HepG2 (cell line): ENCODE measurements at regions not wholly inside any gene's neighbourhood (a gene's known extent, or its start where the extent isn't known, plus 50 kb on each side); places are given as distances from the start of the nearest gene placed in this dataset.

Experiments
- ATAC-seq: fragments of 200-7000 bp; cut with Tn5 transposase; 3 replicates; pipeline ENCODE4 v1.9.1; 2020; ENCODE audit warnings: mild to moderate bottlenecking, moderate library complexity
- BruUV-seq: library from RNA; stranded (reverse); fragments of 400-500 nt; replicated peaks from 2 replicates; lab custom pipeline; 2021; lab: Mats Ljungman, UMichigan
- CTCF ChIA-PET: fragments of 300-600 bp; formaldehyde crosslinking; extraction: SDS; loops from one replicate; lab custom pipeline; 2021; ENCODE audit warnings: low total read pairs, inconsistent platforms, low intra/inter-chr PET ratio; lab: Yijun Ruan, JAX
- POLR2A ChIA-PET: fragments of 350-600 bp; sonication (Branson Sonifier 250); formaldehyde crosslinking; loops from one replicate; lab custom pipeline; 2020; ENCODE audit warnings: antibody characterized with exemption, inconsistent platforms; lab: Yijun Ruan, JAX
- DNase-seq: peaks from one replicate; pipeline ENCODE4 v3.0.0-alpha.2; 2015; ENCODE audit warnings: low spot score
- FAIRE-seq: peaks from 3 replicates; lab custom pipeline; 2011; peaks lifted over from hg19 to GRCh38; lab: Jason Lieb, UNC
- H2AFZ ChIP-seq: one replicate; pipeline ENCODE4 v1.6.1; 2011; ENCODE audit warnings: low read length, inconsistent platforms
- H3K27ac ChIP-seq: fragments of 300-600 bp; 3 replicates; pipeline ENCODE4 v1.8.0; 2011; ENCODE audit warnings: mixed run types, mild to moderate bottlenecking, mixed read lengths, low read length, inconsistent platforms; ENCODE audit not compliant: insufficient read depth; ENCODE audit errors: extremely low read length
- H3K27me3 ChIP-seq, 2 experiments: fragments of 200-600 bp in 1 of 2; 2 replicates in 1 of 2; 3 replicates in 1 of 2; pipeline versions ENCODE4 v1.6.0 to v1.8.0; 2011; ENCODE audit warnings: low read length in 2 of 2, mild to moderate bottlenecking in 2 of 2, moderate library complexity in 2 of 2, inconsistent platforms in 1 of 2; ENCODE audit not compliant: insufficient read depth in 2 of 2, control insufficient read depth in 1 of 2
- H3K36me3 ChIP-seq, 2 experiments: fragments of 200-600 bp in 1 of 2; replicated peaks in 1 of 2; 2 replicates in 1 of 2; 3 replicates in 1 of 2; pipeline versions ENCODE4 v1.5.1 to v1.8.0; 2011; ENCODE audit warnings: low read length in 2 of 2, inconsistent platforms in 1 of 2; ENCODE audit not compliant: insufficient read depth in 2 of 2, control insufficient read depth in 1 of 2
- H3K4me1 ChIP-seq: 2 replicates; pipeline ENCODE4 v1.5.1; 2012; ENCODE audit warnings: low read length, inconsistent platforms; ENCODE audit not compliant: insufficient read depth
- H3K4me2 ChIP-seq: 2 replicates; pipeline ENCODE4 v1.6.0; 2011; ENCODE audit warnings: low read depth, low read length, inconsistent platforms
- H3K4me3 ChIP-seq, 3 experiments: fragments of 200-600 bp in 1 of 3; sonication (generic), shearing (Covaris generic) in 1 of 3; replicated peaks in 1 of 3; 2 replicates each; pipeline ENCODE4 v1.5.1; 2011 to 2016; ENCODE audit warnings: low read length in 3 of 3, inconsistent platforms in 2 of 3, low read depth in 2 of 3, mild to moderate bottlenecking in 2 of 3, control low read depth in 1 of 3, mixed read lengths in 1 of 3; ENCODE audit not compliant: insufficient read depth in 1 of 3
- H3K79me2 ChIP-seq: one replicate; pipeline ENCODE4 v1.6.1; 2011; ENCODE audit warnings: low read length, inconsistent platforms; ENCODE audit not compliant: insufficient read depth
- H3K9ac ChIP-seq: 2 replicates; pipeline ENCODE4 v1.6.0; 2011; ENCODE audit warnings: mild to moderate bottlenecking, low read depth, low read length, inconsistent platforms; ENCODE audit not compliant: insufficient read depth
- H3K9me3 ChIP-seq: 2 replicates; pipeline ENCODE4 v1.5.1; 2012; ENCODE audit warnings: mild to moderate bottlenecking, low read length
- H4K20me1 ChIP-seq: 2 replicates; pipeline ENCODE4 v1.6.0; 2011; ENCODE audit warnings: inconsistent platforms, mild to moderate bottlenecking, low read length, moderate library complexity; ENCODE audit not compliant: insufficient read depth
- HINFP ChIP-seq: sonication (generic); formaldehyde crosslinking; IDR thresholded peaks from 2 replicates; pipeline ENCODE4 v1.4.0; 2020; ENCODE audit warnings: low read depth, mild to moderate bottlenecking, missing genetic modification reagents
- KDM1A ChIP-seq: IDR thresholded peaks from 2 replicates; pipeline ENCODE4 v1.6.1; 2016; ENCODE audit warnings: missing compliant biosample characterization
- MED1 ChIP-seq: sonication (generic); formaldehyde crosslinking; IDR thresholded peaks from 2 replicates; pipeline ENCODE4 v1.4.0; 2020; ENCODE audit warnings: missing genetic modification reagents
- MEF2D ChIP-seq: sonication (generic); formaldehyde crosslinking; IDR thresholded peaks from 2 replicates; pipeline ENCODE4 v1.5.1; 2020; ENCODE audit warnings: mild to moderate bottlenecking, missing genetic modification reagents
- SMAD9 ChIP-seq: sonication (generic); formaldehyde crosslinking; IDR thresholded peaks from 2 replicates; pipeline ENCODE4 v1.5.1; 2020; ENCODE audit warnings: mild to moderate bottlenecking, missing genetic modification reagents
- TOPORS ChIP-seq: sonication (generic); formaldehyde crosslinking; IDR thresholded peaks from 2 replicates; pipeline ENCODE4 v1.8.0; 2023; ENCODE audit warnings: mild to moderate bottlenecking, missing genetic modification reagents
- ZFY ChIP-seq: sonication (generic); formaldehyde crosslinking; IDR thresholded peaks from 2 replicates; pipeline ENCODE4 v1.4.0; 2020; ENCODE audit warnings: missing genetic modification reagents
- ZHX2 ChIP-seq, 2 experiments: sonication (generic) in 1 of 2; formaldehyde crosslinking in 1 of 2; IDR thresholded peaks; 2 replicates each; pipeline versions ENCODE4 v1.6.1 to v1.9.0; 2014 to 2022; ENCODE audit warnings: antibody characterized with exemption in 1 of 2, borderline replicate concordance in 1 of 2, inconsistent platforms in 1 of 2, low read depth in 1 of 2, missing genetic modification reagents in 1 of 2
- ZNF121 ChIP-seq: sonication (generic); formaldehyde crosslinking; IDR thresholded peaks from 2 replicates; pipeline ENCODE4 v1.5.0; 2020; ENCODE audit warnings: mild to moderate bottlenecking, missing genetic modification reagents
- ZNF274 ChIP-seq: sonication (generic); formaldehyde crosslinking; IDR thresholded peaks from 2 replicates; pipeline ENCODE4 v1.5.1; 2020; ENCODE audit warnings: mild to moderate bottlenecking, missing genetic modification reagents
- ZNF839 ChIP-seq: sonication (generic); formaldehyde crosslinking; IDR thresholded peaks from 2 replicates; pipeline ENCODE4 v1.4.0; 2020; ENCODE audit warnings: missing genetic modification reagents, mild to moderate bottlenecking, borderline replicate concordance
- ZSCAN31 ChIP-seq: sonication (generic); formaldehyde crosslinking; IDR thresholded peaks from 2 replicates; pipeline ENCODE4 v1.5.0; 2020; ENCODE audit warnings: low read depth, mild to moderate bottlenecking, missing genetic modification reagents
- WGBS: methylation state at CpG from one replicate; pipeline ENCODE4 v1.1.6; 2017; ENCODE audit warnings: low lambda C conversion rate; 5-methylcytosine and 5-hydroxymethylcytosine counted together
- in situ Hi-C: cut with HindIII; loops from 2 replicates; pipeline ENCODE4 v1.10.0; 2017; ENCODE audit warnings: low pct_unique_long_range_greater_than_20kb; ENCODE audit not compliant: extremely low pct_ligation_motif_present
- intact Hi-C: fragments of 100-400 bp; cut with micrococcal nuclease; formaldehyde crosslinking; loops from one replicate; pipeline ENCODE4 v1.10.0; 2022; ENCODE audit not compliant: unreplicated experiment
- TF ChIP-seq, protein P1 (sequence below): sonication (generic); formaldehyde crosslinking; IDR thresholded peaks from 2 replicates; pipeline ENCODE4 v1.8.0; 2022; ENCODE audit warnings: missing genetic modification reagents, mild to moderate bottlenecking, moderate library complexity, borderline replicate concordance

DNA sequence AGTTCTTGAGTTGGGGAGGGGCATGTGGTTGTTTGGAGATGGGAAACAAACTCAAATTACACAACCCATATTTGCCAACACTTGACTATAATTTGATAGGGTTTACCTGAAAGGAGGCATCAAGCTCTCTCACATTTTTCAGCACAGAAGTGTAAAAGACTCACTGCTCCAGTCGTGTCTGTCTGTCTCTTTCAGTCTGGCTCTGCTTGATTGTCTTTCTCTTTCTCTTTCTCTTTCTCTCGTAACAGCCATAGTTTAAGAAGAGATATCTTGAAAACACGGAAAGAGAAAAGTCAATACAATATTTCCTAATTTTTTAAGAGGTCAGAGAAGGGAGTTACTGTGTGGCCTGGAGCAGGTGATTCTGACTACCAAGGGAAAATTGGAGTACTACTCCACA lies 413.6 kb upstream of the CXorf51A start:
- H3K9me3 ChIP-seq = peaks cover 12% of the 10 kb centered on the region
- H2AFZ ChIP-seq = no peak overlapping the region
- no peak overlapping the region for H3K4me2 ChIP-seq
- TF ChIP-seq ZHX2 (IDR thresholded peaks at IDR 0.05; ENCODE audit: low read depth) = no peak
- TF ChIP-seq ZHX2 (CRISPR knock-in tag; IDR thresholded peaks at IDR 0.05; ENCODE audit: borderline replicate concordance) = no peak
- TF ChIP-seq TOPORS (CRISPR knock-in tag) = no peak
- TF ChIP-seq ZNF121 = no peak
- TF ChIP-seq SMAD9 (CRISPR knock-in tag) = no peak
- TF ChIP-seq MED1 = no peak
- no peak for TF ChIP-seq ZNF274 (CRISPR knock-in tag)
- no peak for TF ChIP-seq MEF2D (CRISPR knock-in tag)
- no peak for TF ChIP-seq ZSCAN31 (CRISPR knock-in tag)
- no peak for TF ChIP-seq HINFP (CRISPR knock-in tag)
- TF ChIP-seq KDM1A (CRISPR knock-in tag) = no peak
- TF ChIP-seq, protein P1, sequence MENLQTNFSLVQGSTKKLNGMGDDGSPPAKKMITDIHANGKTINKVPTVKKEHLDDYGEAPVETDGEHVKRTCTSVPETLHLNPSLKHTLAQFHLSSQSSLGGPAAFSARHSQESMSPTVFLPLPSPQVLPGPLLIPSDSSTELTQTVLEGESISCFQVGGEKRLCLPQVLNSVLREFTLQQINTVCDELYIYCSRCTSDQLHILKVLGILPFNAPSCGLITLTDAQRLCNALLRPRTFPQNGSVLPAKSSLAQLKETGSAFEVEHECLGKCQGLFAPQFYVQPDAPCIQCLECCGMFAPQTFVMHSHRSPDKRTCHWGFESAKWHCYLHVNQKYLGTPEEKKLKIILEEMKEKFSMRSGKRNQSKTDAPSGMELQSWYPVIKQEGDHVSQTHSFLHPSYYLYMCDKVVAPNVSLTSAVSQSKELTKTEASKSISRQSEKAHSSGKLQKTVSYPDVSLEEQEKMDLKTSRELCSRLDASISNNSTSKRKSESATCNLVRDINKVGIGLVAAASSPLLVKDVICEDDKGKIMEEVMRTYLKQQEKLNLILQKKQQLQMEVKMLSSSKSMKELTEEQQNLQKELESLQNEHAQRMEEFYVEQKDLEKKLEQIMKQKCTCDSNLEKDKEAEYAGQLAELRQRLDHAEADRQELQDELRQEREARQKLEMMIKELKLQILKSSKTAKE (CRISPR knock-in tag) = no peak
- TF ChIP-seq ZFY = no peak
- no peak for TF ChIP-seq ZNF839 (CRISPR knock-in tag)
- TF ChIP-seq, all 625 proteins: peak for 0
- ATAC-seq (no peak), FAIRE-seq (no peak), DNase-seq (no peak)
- H3K4me3 ChIP-seq = no peak overlapping the region
- H4K20me1 ChIP-seq = no peaks in the 10 kb centered on the region
- ChIA-PET POLR2A (no interaction called here), CTCF (no interaction called here)
- H3K27me3 ChIP-seq = no peaks in the 10 kb centered on the region
- H3K79me2 ChIP-seq = no peaks in the 10 kb centered on the region
- no peak overlapping the region for H3K9ac ChIP-seq
- in situ Hi-C loops (no loop called here), intact Hi-C loops (no loop called here)
- no peaks in the 10 kb centered on the region for H3K4me1 ChIP-seq
- no peak overlapping the region for H3K27ac ChIP-seq
- no TSS peak for BruUV-seq
- H3K36me3 ChIP-seq = no peaks in the 10 kb centered on the region
- WGBS = 50% methylated on average over 3 of the region's 3 CpGs
